NT2/D1 (cell line): ENCODE measurements at regions not wholly inside any gene's neighbourhood (a gene's known extent, or its start where the extent isn't known, plus 50 kb on each side); places are given as distances from the start of the nearest gene placed in this dataset.

Experiments
- SUZ12 ChIP-seq: IDR thresholded peaks from 2 replicates; pipeline ENCODE4 v1.6.1; 2011; ENCODE audit not compliant: insufficient read length, insufficient read depth; ENCODE audit errors: extremely low read depth
- YY1 ChIP-seq: IDR thresholded peaks from 2 replicates; pipeline ENCODE4 v1.6.1; 2011; ENCODE audit not compliant: insufficient read length, insufficient read depth
- ZNF274 ChIP-seq: IDR thresholded peaks from 2 replicates; pipeline ENCODE4 v1.6.1; 2011; ENCODE audit warnings: mild to moderate bottlenecking, low read depth, low read length

DNA sequence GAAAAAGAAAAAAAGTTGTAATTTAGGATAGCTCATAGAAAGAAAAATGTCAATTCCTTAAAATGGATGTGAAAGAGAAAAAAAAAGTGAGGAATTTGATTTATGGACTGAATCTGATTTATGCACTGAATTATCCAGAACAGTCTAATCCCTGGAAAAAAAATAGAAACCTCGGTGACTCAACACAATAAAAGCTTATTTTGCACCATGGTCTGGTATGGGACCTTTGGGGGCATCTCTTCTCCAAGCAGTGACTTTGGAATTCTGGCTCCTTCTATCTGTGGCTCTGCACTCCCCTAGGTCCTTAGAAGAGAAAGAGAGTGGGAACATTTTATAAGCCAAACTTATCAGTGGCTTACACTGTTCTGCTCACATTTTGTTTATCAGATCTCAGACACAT lies 471.7 kb upstream of the B3GALT2 start:
- TF ChIP-seq SUZ12 (no peak), ZNF274 (no peak), YY1 (no peak)
